Stomach (tissue), 8 donors: ENCODE measurements at regions not wholly inside any gene's neighbourhood (a gene's known extent, or its start where the extent isn't known, plus 50 kb on each side); places are given as distances from the start of the nearest gene placed in this dataset.
A peak's percentile ranks its signal among the peaks of the same experiment; 100 is the strongest.

Source experiments
- DNase-seq, 2 donors: peaks; one replicate each; pipeline versions ENCODE4 v3.0.0 to v3.0.0-alpha.2; 2013 to 2019
- H3K27ac ChIP-seq, 5 donors: fragments of 200-600 bp in 4 of 5; sonication (generic) in 4 of 5; one replicate each; pipeline ENCODE4 v1.5.1; 2013 to 2019; ENCODE audit warnings: mild to moderate bottlenecking in 1 of 5, moderate library complexity in 1 of 5
- H3K27me3 ChIP-seq, 3 donors: fragments of 200-600 bp; sonication (generic); one replicate each; pipeline ENCODE4 v1.5.1; 2017 to 2019; ENCODE audit warnings: mixed run types in 1 of 3
- H3K36me3 ChIP-seq, 4 donors: fragments of 200-600 bp; sonication (generic); 1 replicate in 3 of 4; 2 replicates in 1 of 4; pipeline ENCODE4 v1.5.1; 2016 to 2019
- H3K4me1 ChIP-seq, 4 donors: fragments of 200-600 bp; sonication (generic); one replicate each; pipeline ENCODE4 v1.5.1; 2016 to 2019
- H3K4me3 ChIP-seq, 4 donors: fragments of 200-600 bp; sonication (generic) in 3 of 4; one replicate each; pipeline ENCODE4 v1.5.1; 2016 to 2019; ENCODE audit warnings: mild to moderate bottlenecking in 1 of 4
- H3K9me3 ChIP-seq, 4 donors: fragments of 200-600 bp; sonication (generic); one replicate each; pipeline ENCODE4 v1.5.1; 2016 to 2019
- EP300 ChIP-seq: sonication (generic); formaldehyde crosslinking; IDR thresholded peaks from one replicate; pipeline ENCODE4 v1.6.1; 2017; ENCODE audit warnings: antibody characterized with exemption
- POLR2A ChIP-seq, 4 donors: fragments of 450-650 bp; IDR thresholded peaks; one replicate each; pipeline ENCODE4 v1.6.1; 2016; ENCODE audit warnings: antibody characterized with exemption in 4 of 4, control low read depth in 2 of 4, mild to moderate bottlenecking in 1 of 4, moderate library complexity in 1 of 4
- POLR2AphosphoS5 ChIP-seq, 3 donors: sonication (generic); formaldehyde crosslinking; IDR thresholded peaks; one replicate each; pipeline ENCODE4 v1.6.1; 2016; ENCODE audit warnings: antibody characterized with exemption in 3 of 3
- WGBS, 5 donors: extraction: QIAGEN DNeasy Blood & Tissue Kit in 3 of 5; methylation state at CpG; one replicate each; pipeline versions ENCODE4 v1.1.5 to v1.1.7; 2013 to 2018; 5-methylcytosine and 5-hydroxymethylcytosine counted together
- intact Hi-C: fragments of 100-400 bp; cut with DNase I; formaldehyde crosslinking; loops from one replicate; pipeline ENCODE4 v1.15.1; 2023; ENCODE audit warnings: low total_unique reads
- TF ChIP-seq, protein P1 (sequence below), 7 experiments: fragments of 450-650 bp in 4 of 7; fragments of 200-600 bp in 3 of 7; sonication (generic) in 3 of 7; IDR thresholded peaks; one replicate each; pipeline ENCODE4 v1.5.1; 2016 to 2019; ENCODE audit warnings: antibody characterized with exemption in 7 of 7, control low read depth in 2 of 7, mild to moderate bottlenecking in 1 of 7
- donor health status: healthy with polysubstance abuse.
- donor health status: Bipolar disorder and iron deficiency.
- donor health status: healthy.

DNA sequence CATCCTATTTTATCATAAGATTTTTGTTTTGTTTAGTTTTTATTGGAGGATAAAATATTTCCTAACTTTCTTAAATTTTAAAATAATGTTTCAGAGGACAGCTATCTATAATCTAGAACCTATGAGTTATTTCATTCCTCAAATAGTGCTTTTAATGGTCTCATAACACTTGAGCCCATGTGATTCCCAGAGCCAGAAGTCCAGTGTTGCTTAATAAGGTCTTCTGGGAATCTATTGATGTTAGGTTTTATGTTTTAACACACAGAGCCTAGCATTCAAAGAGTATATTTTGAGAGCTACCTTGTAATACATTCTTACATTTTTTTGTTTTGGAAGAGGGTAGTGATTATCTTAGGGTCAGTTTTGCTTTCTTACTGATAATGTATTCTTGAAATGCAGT is 200.2 kb downstream of the CENPW start:
- Histone ChIP-seq H3K4me3 (no peak overlapping the region), H3K27ac (no peak overlapping the region), H3K27me3 (no peaks in the 10 kb centered on the region), H3K4me1 (peaks cover 0 to 3% (median 0%) of the 10 kb centered on the region in 4 donors), H3K36me3 (no peaks in the 10 kb centered on the region), H3K9me3 (no peaks in the 10 kb centered on the region)
- intact Hi-C loops = no loop called here
- TF ChIP-seq EP300 (no peak), POLR2A (IDR thresholded peaks at IDR 0.05) (no peak), POLR2AphosphoS5 (IDR thresholded peaks at IDR 0.05) (no peak)
- TF ChIP-seq, protein P1, sequence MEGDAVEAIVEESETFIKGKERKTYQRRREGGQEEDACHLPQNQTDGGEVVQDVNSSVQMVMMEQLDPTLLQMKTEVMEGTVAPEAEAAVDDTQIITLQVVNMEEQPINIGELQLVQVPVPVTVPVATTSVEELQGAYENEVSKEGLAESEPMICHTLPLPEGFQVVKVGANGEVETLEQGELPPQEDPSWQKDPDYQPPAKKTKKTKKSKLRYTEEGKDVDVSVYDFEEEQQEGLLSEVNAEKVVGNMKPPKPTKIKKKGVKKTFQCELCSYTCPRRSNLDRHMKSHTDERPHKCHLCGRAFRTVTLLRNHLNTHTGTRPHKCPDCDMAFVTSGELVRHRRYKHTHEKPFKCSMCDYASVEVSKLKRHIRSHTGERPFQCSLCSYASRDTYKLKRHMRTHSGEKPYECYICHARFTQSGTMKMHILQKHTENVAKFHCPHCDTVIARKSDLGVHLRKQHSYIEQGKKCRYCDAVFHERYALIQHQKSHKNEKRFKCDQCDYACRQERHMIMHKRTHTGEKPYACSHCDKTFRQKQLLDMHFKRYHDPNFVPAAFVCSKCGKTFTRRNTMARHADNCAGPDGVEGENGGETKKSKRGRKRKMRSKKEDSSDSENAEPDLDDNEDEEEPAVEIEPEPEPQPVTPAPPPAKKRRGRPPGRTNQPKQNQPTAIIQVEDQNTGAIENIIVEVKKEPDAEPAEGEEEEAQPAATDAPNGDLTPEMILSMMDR (IDR thresholded peaks at IDR 0.05) = no peak
- DNase-seq = no peak

DNA sequence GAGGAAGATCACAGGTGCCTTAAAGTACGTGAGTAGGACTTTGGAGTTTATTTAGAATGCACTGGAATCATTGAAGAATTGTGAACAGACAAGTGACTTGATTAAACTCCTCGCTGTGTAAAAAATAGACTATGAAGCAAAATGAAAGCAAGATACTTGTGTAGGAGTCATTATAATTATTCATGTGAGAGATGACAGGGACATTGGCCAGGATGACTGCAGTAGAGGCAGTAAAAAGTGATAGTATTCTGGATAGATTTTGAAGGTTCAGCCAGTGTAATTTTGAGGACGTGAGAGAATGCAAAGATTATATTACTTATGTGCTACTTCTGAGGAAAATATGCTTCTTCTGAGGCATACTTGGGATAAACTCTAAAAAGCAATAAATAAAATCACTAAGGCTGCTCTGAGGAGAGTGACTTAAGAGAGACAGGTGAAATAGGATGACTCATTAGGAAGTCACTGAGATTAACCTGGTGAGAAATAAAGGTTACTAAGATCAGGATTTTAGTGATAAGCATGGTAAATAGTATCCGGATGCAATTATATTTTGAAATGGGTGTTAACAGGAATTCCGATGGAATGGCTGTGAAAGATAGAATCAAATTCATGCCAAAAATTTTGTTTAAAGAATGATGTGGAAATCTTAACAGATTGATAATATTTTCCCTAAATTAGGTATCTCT is 202.0 kb downstream of the CENPW start:
- no peak for DNase-seq

DNA sequence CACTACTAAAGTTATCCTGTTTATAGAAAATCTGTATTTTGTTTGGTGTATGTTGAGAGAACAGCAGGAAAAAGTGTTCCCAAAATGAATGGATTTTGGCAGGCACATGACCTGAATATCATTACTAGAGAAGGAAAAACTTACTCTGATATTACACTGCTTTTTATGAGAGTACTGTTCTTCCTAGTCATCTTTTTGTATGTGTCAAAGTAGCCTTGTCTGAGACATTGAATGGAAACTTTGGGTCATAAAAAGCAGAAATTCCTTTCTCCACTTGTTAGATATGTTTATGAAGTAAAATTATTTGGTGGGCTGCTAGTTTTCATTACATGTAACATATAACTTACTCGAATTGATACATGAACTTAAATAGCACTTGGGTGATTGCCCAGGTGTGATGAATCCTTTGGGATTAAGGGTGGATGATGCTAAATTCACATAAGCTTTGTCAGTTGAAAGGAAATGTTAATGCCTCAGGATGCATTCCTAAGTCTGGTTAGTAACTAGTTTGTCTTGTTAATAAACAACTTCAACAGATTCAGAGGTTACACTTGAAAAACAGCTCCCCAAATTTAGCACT is 206.7 kb downstream of the CENPW start:
- Histone ChIP-seq H3K4me3 (no peak overlapping the region), H3K4me1 (peaks cover 0 to 4% (median 0%) of the 10 kb centered on the region in 4 donors), H3K27me3 (no peaks in the 10 kb centered on the region), H3K27ac (no peak overlapping the region), H3K36me3 (no peaks in the 10 kb centered on the region), H3K9me3 (no peaks in the 10 kb centered on the region)
- intact Hi-C loops = no loop called here
- TF ChIP-seq, protein P1 (IDR thresholded peaks at IDR 0.05) = no peak
- no peak for TF ChIP-seq POLR2AphosphoS5 (IDR thresholded peaks at IDR 0.05)
- no peak for TF ChIP-seq POLR2A (IDR thresholded peaks at IDR 0.05)
- TF ChIP-seq EP300 = no peak
- peak in 1 of 2 donors; percentile 30 for DNase-seq
- 63 to 75% (median 65%) methylated on average over 1 of the region's 1 CpG for WGBS, 5 donors

More for the DNA sequence above, 202.0 kb downstream of the CENPW start:
- no peak for TF ChIP-seq EP300
- TF ChIP-seq, protein P1 (IDR thresholded peaks at IDR 0.05) = no peak
- TF ChIP-seq POLR2A (IDR thresholded peaks at IDR 0.05) = no peak
- TF ChIP-seq POLR2AphosphoS5 (IDR thresholded peaks at IDR 0.05) = no peak
- H3K4me3 ChIP-seq = no peak overlapping the region
- intact Hi-C loops = no loop called here
- no peaks in the 10 kb centered on the region for H3K36me3 ChIP-seq
- peaks cover 0 to 4% (median 2%) of the 10 kb centered on the region in 4 donors for H3K4me1 ChIP-seq
- WGBS, 5 donors = 50 to 64% (median 57%) methylated on average over 5 of the region's 5 CpGs
- H3K9me3 ChIP-seq = no peaks in the 10 kb centered on the region
- H3K27me3 ChIP-seq = no peaks in the 10 kb centered on the region
- no peak overlapping the region for H3K27ac ChIP-seq

DNA sequence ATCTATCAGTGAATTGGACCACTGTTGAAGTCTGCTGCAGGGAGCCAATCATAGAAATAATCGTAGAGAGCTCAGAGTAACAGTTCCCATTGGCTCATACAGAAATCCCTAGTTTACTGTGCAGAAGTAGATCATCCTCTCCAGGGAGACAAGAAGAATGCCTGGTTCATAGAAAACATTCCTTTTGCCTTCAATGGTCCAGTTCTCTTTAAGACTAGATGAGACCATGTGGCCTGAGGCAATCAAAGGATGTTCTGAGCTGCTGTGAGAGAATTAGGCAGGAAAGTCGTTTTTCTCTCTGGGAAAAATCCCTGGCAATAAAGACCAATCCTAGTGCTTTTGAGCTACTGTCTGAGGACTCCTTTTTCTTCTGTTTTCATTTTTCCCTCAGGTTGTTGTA is 208.4 kb downstream of the CENPW start:
- Histone ChIP-seq H3K4me3 (no peak overlapping the region), H3K27ac (no peak overlapping the region), H3K4me1 (peaks cover 0 to 4% (median 0%) of the 10 kb centered on the region in 4 donors), H3K27me3 (no peaks in the 10 kb centered on the region), H3K9me3 (no peaks in the 10 kb centered on the region), H3K36me3 (no peaks in the 10 kb centered on the region)
- DNase-seq = no peak
- TF ChIP-seq, protein P1 (IDR thresholded peaks at IDR 0.05) = no peak
- TF ChIP-seq POLR2A (IDR thresholded peaks at IDR 0.05) (no peak), POLR2AphosphoS5 (IDR thresholded peaks at IDR 0.05) (no peak)
- intact Hi-C loops = no loop called here
- 60 to 79% (median 67%) methylated on average over 2 of the region's 2 CpGs for WGBS, 5 donors
